GM18868 (cell line): ENCODE measurements at regions not wholly inside any gene's neighbourhood (a gene's known extent, or its start where the extent isn't known, plus 50 kb on each side); places are given as distances from the start of the nearest gene placed in this dataset.

ENCODE experiments used
- ATAC-seq: cut with Tn5 transposase; IDR thresholded peaks from one replicate; pipeline ENCODE4 v1.9.1; 2021; ENCODE audit warnings: mild to moderate bottlenecking, moderate library complexity; ENCODE audit not compliant: unreplicated experiment

- ATAC-seq = no peak
Observed at GRCh38 chr7:81648716-81649115, 121.1 kb downstream of the HGF start.

- no peak for ATAC-seq
Observed at GRCh38 chr7:81645435-81645834, 124.4 kb downstream of the HGF start.

- ATAC-seq = peak; percentile 82
Observed at GRCh38 chr7:81641873-81642272, 128.0 kb downstream of the HGF start.

DNA sequence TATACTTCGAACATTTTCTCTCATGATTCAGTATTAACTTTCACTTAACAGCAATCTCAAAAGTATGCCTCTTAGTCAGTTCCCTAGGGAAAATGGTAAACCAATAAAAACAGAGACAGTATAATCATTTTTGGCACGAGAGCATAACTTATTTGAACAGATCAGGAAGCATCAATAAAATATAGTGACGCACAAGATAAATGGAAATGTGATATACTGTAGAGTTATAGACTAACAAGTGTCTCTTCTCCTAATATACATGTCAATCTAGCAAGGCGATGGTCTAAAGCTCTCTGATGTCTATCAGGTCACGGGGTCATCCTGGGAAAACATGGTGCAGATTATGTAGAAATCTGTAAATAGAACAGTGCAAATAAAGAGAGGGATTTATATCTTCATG lies 131.6 kb downstream of the HGF start:
- no peak for ATAC-seq

GRCh38 chr7:81637534-81637933 lies 132.3 kb downstream of the HGF start:
- ATAC-seq = no peak

DNA sequence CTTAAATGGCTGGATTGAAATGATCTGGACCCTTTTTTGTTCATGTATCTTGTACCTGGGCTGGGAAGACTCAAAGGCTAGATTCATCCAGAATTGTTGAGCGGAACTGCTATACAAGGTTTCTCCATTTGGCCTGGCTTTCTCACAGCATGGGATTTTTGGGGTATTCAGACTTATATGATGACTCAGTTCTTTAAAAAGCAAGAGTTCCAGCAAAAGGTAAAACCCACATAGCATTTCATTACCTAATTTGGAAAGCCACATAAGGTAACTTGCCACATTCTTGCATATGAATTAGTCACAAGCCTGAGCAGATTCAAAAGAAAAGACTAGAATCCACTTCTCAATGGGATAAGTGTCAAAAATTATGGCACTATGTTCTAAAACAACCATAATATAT lies 137.4 kb downstream of the HGF start:
- ATAC-seq = no peak

- no peak for ATAC-seq
Observed at GRCh38 chr7:81630600-81630999, 139.2 kb downstream of the HGF start.

- ATAC-seq = no peak
Observed at GRCh38 chr7:81629702-81630101, 140.1 kb downstream of the HGF start.

- no peak for ATAC-seq
Observed at GRCh38 chr7:81628951-81629350, 140.9 kb downstream of the HGF start.

- ATAC-seq = no peak
Observed at GRCh38 chr7:81627536-81628287, 142.1 kb downstream of the HGF start.

DNA sequence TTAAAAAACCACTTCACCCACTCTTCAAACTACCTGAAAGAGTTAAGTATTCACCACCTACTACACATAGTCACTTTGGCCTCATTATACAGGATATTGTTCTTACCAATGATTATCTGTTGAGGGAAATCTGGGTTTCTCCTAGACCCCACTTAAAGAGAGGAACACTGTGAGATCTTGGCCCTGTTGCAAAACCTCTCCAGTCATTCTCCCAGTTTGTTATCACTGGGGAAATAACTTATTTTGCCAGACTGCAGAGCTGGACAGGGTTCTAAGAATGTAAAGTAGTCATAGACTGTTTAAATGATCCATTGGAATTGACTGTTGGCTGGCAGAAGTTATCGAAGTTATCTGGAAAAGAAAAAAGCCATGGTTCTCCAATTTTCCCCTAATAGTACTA lies 143.8 kb downstream of the HGF start:
- ATAC-seq = no peak

GRCh38 chr7:81624650-81625631 lies 144.9 kb downstream of the HGF start:
- no peak for ATAC-seq

DNA sequence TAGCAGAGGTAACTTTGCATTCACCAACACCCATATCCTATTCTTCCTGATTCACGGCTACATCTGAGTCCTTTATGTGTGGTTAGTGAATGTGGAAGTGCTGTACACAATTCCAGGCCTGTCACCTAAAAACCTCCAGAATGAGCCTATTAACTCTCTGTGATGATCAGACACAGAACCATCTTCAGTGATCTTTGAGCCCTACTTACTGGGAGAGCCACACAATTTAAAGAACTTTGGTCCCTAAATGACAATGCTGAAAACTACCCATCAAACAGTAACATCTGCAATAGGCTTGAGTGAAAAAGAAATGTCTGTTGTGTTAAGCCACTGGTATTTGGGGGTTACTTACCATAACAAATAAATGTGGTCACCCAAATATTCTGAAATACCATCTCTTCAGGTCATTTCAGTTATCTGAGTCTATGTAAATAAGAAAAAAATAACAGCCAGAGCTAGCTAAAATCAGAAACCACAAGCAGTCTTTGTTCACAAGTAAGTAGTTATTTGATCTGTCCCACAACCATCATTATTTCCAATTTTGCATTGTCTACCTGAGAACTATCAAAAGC lies 145.7 kb downstream of the HGF start:
- no peak for ATAC-seq

GRCh38 chr7:81623251-81623855 lies 146.5 kb downstream of the HGF start:
- ATAC-seq = no peak

GRCh38 chr7:81621893-81622292 lies 148.0 kb downstream of the HGF start:
- no peak for ATAC-seq

GRCh38 chr7:81618396-81619014 lies 151.3 kb downstream of the HGF start:
- no peak for ATAC-seq

DNA sequence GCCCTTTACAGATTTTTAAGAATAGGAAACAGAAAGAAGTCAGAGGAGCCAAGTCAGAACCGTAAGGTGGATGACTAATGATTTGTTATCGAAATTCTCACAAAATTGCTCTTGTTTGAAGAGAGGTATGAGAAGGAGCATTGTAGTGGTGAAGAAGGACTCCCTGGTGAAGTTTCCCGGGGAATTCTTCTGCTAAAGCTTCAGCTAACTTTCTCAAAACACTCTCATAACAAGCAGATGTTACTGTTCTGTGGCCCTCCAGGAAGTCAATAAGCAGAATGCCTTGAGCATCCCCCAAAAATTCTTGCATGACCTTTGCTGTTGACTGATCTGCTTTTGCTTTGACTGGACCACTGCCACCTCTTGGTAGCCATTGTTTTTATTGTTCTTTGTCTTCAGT lies 152.9 kb downstream of the HGF start:
- ATAC-seq = peak; percentile 76

DNA sequence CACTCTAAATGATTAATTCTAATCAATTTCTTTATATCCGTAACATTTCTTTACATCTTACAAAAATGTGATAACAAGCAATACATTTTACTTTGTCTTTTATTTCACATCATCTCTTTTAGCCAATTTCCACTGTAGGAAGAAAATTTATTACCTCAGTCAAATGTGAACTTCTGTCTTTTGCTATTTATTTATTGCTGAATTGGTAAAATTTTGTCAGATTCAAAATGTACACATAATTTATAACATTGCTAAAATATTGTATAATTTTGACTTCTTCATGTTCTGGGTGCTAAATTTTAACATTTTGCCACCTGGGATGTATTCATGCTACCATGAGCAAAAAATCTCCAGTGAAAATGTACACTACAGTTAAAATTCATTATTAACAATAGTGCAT lies 158.0 kb downstream of the HGF start:
- ATAC-seq = no peak

GRCh38 chr7:81611040-81611439 lies 158.8 kb downstream of the HGF start:
- no peak for ATAC-seq

DNA sequence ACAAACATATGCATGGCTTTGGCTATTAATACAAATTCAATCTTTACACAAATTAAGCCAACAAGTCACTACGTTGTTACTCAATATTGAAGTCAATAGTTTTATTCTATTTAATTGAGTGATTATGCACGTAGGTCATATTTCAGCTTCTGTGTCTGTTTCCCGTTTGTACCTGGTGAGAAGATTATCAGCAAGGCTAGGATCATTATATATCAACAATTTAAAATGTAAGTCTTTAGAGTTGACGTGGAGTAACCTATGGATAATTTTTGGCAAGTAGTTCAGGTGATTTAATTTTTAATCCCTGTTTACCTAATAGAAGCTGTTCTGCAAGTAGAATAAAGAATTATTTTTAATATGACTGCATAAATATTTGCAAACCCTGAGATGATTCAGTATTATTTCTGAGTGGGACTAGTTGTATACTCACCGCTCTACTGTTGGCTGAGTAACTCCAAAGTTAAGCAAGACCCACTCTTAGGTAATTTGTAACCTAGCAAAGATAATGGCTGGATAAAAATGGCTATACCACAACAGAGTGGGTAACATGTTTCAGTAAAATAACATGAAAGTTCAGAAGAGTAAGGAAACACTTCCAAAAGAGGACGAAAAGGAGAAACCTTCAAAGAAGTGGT lies 161.0 kb downstream of the HGF start:
- ATAC-seq = no peak
